Loucy (cell line): ENCODE measurements at regions not wholly inside any gene's neighbourhood (a gene's known extent, or its start where the extent isn't known, plus 50 kb on each side); places are given as distances from the start of the nearest gene placed in this dataset.

ENCODE experiments used
- CTCF ChIP-seq: fragments of 200-600 bp; sonication (generic); conservative IDR thresholded peaks from 2 replicates; pipeline ENCODE4 v1.5.1; 2014; ENCODE audit warnings: mild to moderate bottlenecking, antibody characterized with exemption, low read length
- EZH2phosphoT487 ChIP-seq: fragments of 200-600 bp; IDR thresholded peaks from 2 replicates; pipeline ENCODE4 v1.6.1; 2018; ENCODE audit warnings: antibody characterized with exemption, mild to moderate bottlenecking, moderate library complexity, borderline replicate concordance

GRCh38 chr16:66262253-66263167 is 104.0 kb upstream of the CDH5 start:
- TF ChIP-seq CTCF: no peak
- TF ChIP-seq EZH2phosphoT487: no peak
